HG03354 (cell line): ENCODE measurements at regions not wholly inside any gene's neighbourhood (a gene's known extent, or its start where the extent isn't known, plus 50 kb on each side); places are given as distances from the start of the nearest gene placed in this dataset.
"Not testable (repeated sequence)": the region's sequence is repeated elsewhere in the genome, so short reads cannot be mapped to it uniquely, and the experiment has no call there.

ENCODE experiments used
- ATAC-seq: cut with Tn5 transposase; IDR thresholded peaks from one replicate; pipeline ENCODE4 v1.9.1; 2021; ENCODE audit warnings: mild to moderate bottlenecking; ENCODE audit not compliant: unreplicated experiment, poor library complexity, severe bottlenecking

- ATAC-seq: no peak
Observed at GRCh38 chr12:62045211-62045610, 215.0 kb upstream of the USP15 start.

GRCh38 chr12:62050785-62051184 is 209.4 kb upstream of the USP15 start:
- ATAC-seq: no peak

- ATAC-seq: no peak
Observed at GRCh38 chr12:62069976-62070375, 190.2 kb upstream of the USP15 start.

- not testable (repeated sequence) for ATAC-seq
Observed at GRCh38 chr12:62073236-62073635, 187.0 kb upstream of the USP15 start.

GRCh38 chr12:62075870-62076269 is 184.3 kb upstream of the USP15 start:
- ATAC-seq: peak; percentile 63

- ATAC-seq: no peak
Observed at GRCh38 chr12:62078020-62078419, 182.2 kb upstream of the USP15 start.

- no peak for ATAC-seq
Observed at GRCh38 chr12:62082448-62082847, 177.8 kb upstream of the USP15 start.

GRCh38 chr12:62098132-62098531 is 162.1 kb upstream of the USP15 start:
- ATAC-seq: no peak

- no peak for ATAC-seq
Observed at GRCh38 chr12:62103748-62104147, 156.5 kb upstream of the USP15 start.

- no peak for ATAC-seq
Observed at GRCh38 chr12:62106547-62107185, 153.5 kb upstream of the USP15 start.

- no peak for ATAC-seq
Observed at GRCh38 chr12:62113366-62114011, 146.7 kb upstream of the USP15 start.

GRCh38 chr12:62116986-62117385 is 143.2 kb upstream of the USP15 start:
- ATAC-seq: no peak

GRCh38 chr12:62123721-62124203 is 136.4 kb upstream of the USP15 start:
- peak; percentile 91 for ATAC-seq

GRCh38 chr12:62127516-62127915 is 132.7 kb upstream of the USP15 start:
- no peak for ATAC-seq

GRCh38 chr12:62128175-62128975 is 131.8 kb upstream of the USP15 start:
- ATAC-seq: no peak

GRCh38 chr12:62129291-62129690 is 130.9 kb upstream of the USP15 start:
- no peak for ATAC-seq

- no peak for ATAC-seq
Observed at GRCh38 chr12:62130402-62130801, 129.8 kb upstream of the USP15 start.

- no peak for ATAC-seq
Observed at GRCh38 chr12:62130834-62131552, 129.2 kb upstream of the USP15 start.

- no peak for ATAC-seq
Observed at GRCh38 chr12:62133440-62133839, 126.8 kb upstream of the USP15 start.

- no peak for ATAC-seq
Observed at GRCh38 chr12:62135553-62136200, 124.5 kb upstream of the USP15 start.
